ENCODE measurements at regions not wholly inside any gene's neighbourhood (a gene's known extent, or its start where the extent isn't known, plus 50 kb on each side); places are given as distances from the start of the nearest gene placed in this dataset.

GRCh38 chr20:40961686-40962640, 66.7 kb upstream of the TOP1 start:
- H3K36me3 ChIP-seq (ENCODE audit: low read depth, low read length) = no peaks in the 10 kb centered on the region
- H3K27me3 ChIP-seq (ENCODE audit: low read length) = no peaks in the 10 kb centered on the region
- H3K27ac ChIP-seq (ENCODE audit: low read length) = no peak overlapping the region
- no peak overlapping the region for H3K4me3 ChIP-seq (ENCODE audit: low read length)
- DNase-seq = peak; percentile 52
- ATAC-seq = no peak
- H3K4me1 ChIP-seq (ENCODE audit: insufficient read depth, low read length) = peaks cover 17% of the 10 kb centered on the region
- H2AFZ ChIP-seq (ENCODE audit: low read length) = 0 out of 2 replicates have a peak overlapping the region, but pooled peaks have one; percentile 25
- H3K9ac ChIP-seq (ENCODE audit: low read length) = no peak overlapping the region
- H4K20me1 ChIP-seq (ENCODE audit: low read length) = no peaks in the 10 kb centered on the region
- H3F3A ChIP-seq (ENCODE audit: low read length, unreplicated experiment) = no peaks in the 10 kb centered on the region
- H3K79me2 ChIP-seq (ENCODE audit: low read length) = no peaks in the 10 kb centered on the region
- ChIA-PET POLR2A (ENCODE audit: unreplicated experiment) (no interaction called here), CTCF (interaction anchor here (0.6 to 1.3 kb wide), 4 partner anchors 70 to 164 kb away, joined by 3 to 14 read pairs (median 5); no protein-coding TSS in a partner anchor)
- no peak overlapping the region for H3K4me2 ChIP-seq (ENCODE audit: low read length)
- no peaks in the 10 kb centered on the region for H3K9me3 ChIP-seq (ENCODE audit: low read length)
- BruUV-seq (replicated peaks) = no TSS peak
- no peaks in the 10 kb centered on the region for H3K9me2 ChIP-seq (replicated peaks; ENCODE audit: low read length)
- intact Hi-C loops (cut with micrococcal nuclease) = loop anchor here (2.0 to 10.0 kb wide), 2 partner anchors 165 to 257 kb away; no protein-coding TSS in a partner anchor
- TF ChIP-seq EZH2 (IDR thresholded peaks at IDR 0.05; ENCODE audit: low read length, unreplicated experiment) (no peak), CTCF (conservative IDR thresholded peaks at IDR 0.05; ENCODE audit: low read depth, low read length) (no peak), EZH2phosphoT487 (IDR thresholded peaks at IDR 0.05; ENCODE audit: borderline replicate concordance, low read length) (no peak)

GRCh38 chr20:40962733-40963504, 65.7 kb upstream of the TOP1 start:
- no peaks in the 10 kb centered on the region for H3K79me2 ChIP-seq (ENCODE audit: low read length)
- H3K27me3 ChIP-seq (ENCODE audit: low read length) = no peaks in the 10 kb centered on the region
- no peaks in the 10 kb centered on the region for H3F3A ChIP-seq (ENCODE audit: low read length, unreplicated experiment)
- H3K27ac ChIP-seq (ENCODE audit: low read length) = no peak overlapping the region
- intact Hi-C loops (cut with micrococcal nuclease) = loop anchor here (1.0 to 10.0 kb wide), 3 partner anchors 71 to 258 kb away; no protein-coding TSS in a partner anchor
- no peaks in the 10 kb centered on the region for H3K36me3 ChIP-seq (ENCODE audit: low read depth, low read length)
- H2AFZ ChIP-seq (ENCODE audit: low read length) = peak overlapping the region; percentile 58
- ChIA-PET CTCF (interaction anchor here (0.6 to 1.3 kb wide), 6 partner anchors 28 to 1445 kb away, joined by 3 to 14 read pairs (median 4); no protein-coding TSS in a partner anchor), POLR2A (ENCODE audit: unreplicated experiment) (no interaction called here)
- TF ChIP-seq CTCF (conservative IDR thresholded peaks at IDR 0.05; ENCODE audit: low read depth, low read length) (peak; percentile 94), EZH2phosphoT487 (IDR thresholded peaks at IDR 0.05; ENCODE audit: borderline replicate concordance, low read length) (no peak), EZH2 (IDR thresholded peaks at IDR 0.05; ENCODE audit: low read length, unreplicated experiment) (no peak)
- peak overlapping the region; percentile 52 for H3K4me2 ChIP-seq (ENCODE audit: low read length)
- H3K4me1 ChIP-seq (ENCODE audit: insufficient read depth, low read length) = peaks cover 17% of the 10 kb centered on the region
- DNase-seq (peak; percentile 83), ATAC-seq (peak; percentile 85)
- BruUV-seq (replicated peaks) = no TSS peak
- H3K9me2 ChIP-seq (replicated peaks; ENCODE audit: low read length) = no peaks in the 10 kb centered on the region
- H4K20me1 ChIP-seq (ENCODE audit: low read length) = no peaks in the 10 kb centered on the region
- H3K9ac ChIP-seq (ENCODE audit: low read length) = no peak overlapping the region
- H3K9me3 ChIP-seq (ENCODE audit: low read length) = no peaks in the 10 kb centered on the region
- no peak overlapping the region for H3K4me3 ChIP-seq (ENCODE audit: low read length)
